CD14-positive monocyte (primary cell): ENCODE measurements at regions not wholly inside any gene's neighbourhood (a gene's known extent, or its start where the extent isn't known, plus 50 kb on each side); places are given as distances from the start of the nearest gene placed in this dataset.

ENCODE experiments used
- DNase-seq, 3 donors: peaks; one replicate each; pipeline ENCODE4 v3.0.0-alpha.2; 2011 to 2022
- H2AFZ ChIP-seq: 2 replicates; pipeline ENCODE4 v1.6.0; 2012; ENCODE audit warnings: mild to moderate bottlenecking, low read depth, low read length, inconsistent platforms; ENCODE audit not compliant: insufficient read depth, poor library complexity, severe bottlenecking
- H3K27ac ChIP-seq, 2 donors: 1 replicate in 1 of 2; 2 replicates in 1 of 2; pipeline ENCODE4 v1.5.1; 2012 to 2013; ENCODE audit warnings: low read length in 2 of 2, control low read depth in 1 of 2, inconsistent platforms in 1 of 2, low read depth in 1 of 2, mild to moderate bottlenecking in 1 of 2
- H3K27me3 ChIP-seq, 2 donors: one replicate each; pipeline versions ENCODE4 v1.6.0 to v1.6.1; 2011 to 2013; ENCODE audit warnings: low read length in 2 of 2; ENCODE audit not compliant: control insufficient read depth in 2 of 2, insufficient read depth in 2 of 2
- H3K36me3 ChIP-seq, 2 donors: replicated peaks in 1 of 2; 1 replicate in 1 of 2; 2 replicates in 1 of 2; pipeline versions ENCODE4 v1.5.1 to v1.6.1; 2012 to 2013; ENCODE audit warnings: low read length in 2 of 2, control low read depth in 1 of 2, inconsistent platforms in 1 of 2, mild to moderate bottlenecking in 1 of 2; ENCODE audit not compliant: insufficient read depth in 2 of 2, control insufficient read depth in 1 of 2
- H3K4me1 ChIP-seq, 2 donors: 1 replicate in 1 of 2; 2 replicates in 1 of 2; pipeline versions ENCODE4 v1.5.1 to v1.6.1; 2012 to 2013; ENCODE audit warnings: low read length in 2 of 2, control low read depth in 1 of 2, inconsistent platforms in 1 of 2, mild to moderate bottlenecking in 1 of 2, moderate library complexity in 1 of 2; ENCODE audit not compliant: insufficient read depth in 2 of 2, control insufficient read depth in 1 of 2
- H3K4me2 ChIP-seq: replicated peaks from 2 replicates; pipeline ENCODE3; 2012; ENCODE audit warnings: low read length, moderate library complexity, mild to moderate bottlenecking; ENCODE audit not compliant: poor library complexity, severe bottlenecking; ENCODE audit errors: extremely low read depth
- H3K4me3 ChIP-seq, 3 experiments: fragments of 200-600 bp in 1 of 3; sonication (generic) in 1 of 3; replicated peaks in 1 of 3; 1 replicate in 2 of 3; 2 replicates in 1 of 3; pipeline ENCODE4 v1.5.1; 2011 to 2013; ENCODE audit warnings: low read length in 3 of 3, mild to moderate bottlenecking in 3 of 3, control low read depth in 2 of 3, low read depth in 2 of 3, inconsistent platforms in 1 of 3, moderate library complexity in 1 of 3
- H3K79me2 ChIP-seq: 2 replicates; pipeline ENCODE4 v1.6.0; 2012; ENCODE audit warnings: mild to moderate bottlenecking, control low read depth, inconsistent platforms, low read length, moderate library complexity; ENCODE audit not compliant: insufficient read depth
- H3K9ac ChIP-seq: 2 replicates; pipeline ENCODE4 v1.6.0; 2017; ENCODE audit warnings: low read length, mild to moderate bottlenecking; ENCODE audit not compliant: insufficient read depth, poor library complexity, severe bottlenecking
- H3K9me3 ChIP-seq, 2 donors: replicated peaks in 1 of 2; 1 replicate in 1 of 2; 2 replicates in 1 of 2; pipeline versions ENCODE4 v1.5.1 to v1.6.1; 2012 to 2013; ENCODE audit warnings: low read length in 2 of 2, control low read depth in 1 of 2; ENCODE audit not compliant: control insufficient read depth in 1 of 2, insufficient read depth in 1 of 2
- H4K20me1 ChIP-seq: 2 replicates; pipeline ENCODE4 v1.6.0; 2012; ENCODE audit warnings: mild to moderate bottlenecking, low read length, control low read depth, moderate library complexity; ENCODE audit not compliant: insufficient read depth
- H3K27ac Mint-ChIP-seq, 7 donors: one replicate each; pipeline ENCODE4 v1.8.0; 2020; ENCODE audit warnings: mild to moderate bottlenecking in 7 of 7, mixed read lengths in 7 of 7, moderate library complexity in 6 of 7, inconsistent platforms in 2 of 7
- H3K27me3 Mint-ChIP-seq, 3 donors: one replicate each; pipeline ENCODE4 v1.8.0; 2021 to 2022; ENCODE audit warnings: low read depth in 3 of 3, mild to moderate bottlenecking in 3 of 3, mixed read lengths in 3 of 3, moderate library complexity in 3 of 3, inconsistent platforms in 1 of 3
- H3K36me3 Mint-ChIP-seq, 2 donors: one replicate each; pipeline ENCODE4 v1.8.0; 2020; ENCODE audit warnings: mixed read lengths in 2 of 2, inconsistent platforms in 1 of 2, mild to moderate bottlenecking in 1 of 2
- H3K4me1 Mint-ChIP-seq: one replicate; pipeline ENCODE4 v1.8.0; 2020; ENCODE audit warnings: mild to moderate bottlenecking, mixed read lengths
- H3K4me3 Mint-ChIP-seq, 2 donors: one replicate each; pipeline ENCODE4 v1.8.0; 2020; ENCODE audit warnings: mild to moderate bottlenecking in 2 of 2, mixed read lengths in 2 of 2, moderate library complexity in 1 of 2
- H3K9me3 Mint-ChIP-seq, 7 donors: one replicate each; pipeline ENCODE4 v1.8.0; 2020 to 2022; ENCODE audit warnings: mixed read lengths in 7 of 7, mild to moderate bottlenecking in 6 of 7, moderate library complexity in 6 of 7, inconsistent platforms in 2 of 7
- CTCF ChIP-seq: fragments of 200-600 bp; IDR thresholded peaks from one replicate; pipeline ENCODE4 v1.8.0; 2022; ENCODE audit warnings: antibody characterized with exemption, mild to moderate bottlenecking
- WGBS: methylation state at CpG from one replicate; pipeline ENCODE4 v1.1.5; 2013; ENCODE audit warnings: missing lambda C conversion rate; ENCODE audit not compliant: insufficient coverage; 5-methylcytosine and 5-hydroxymethylcytosine counted together
- intact Hi-C, 2 donors: fragments of 100-400 bp; cut with micrococcal nuclease; formaldehyde crosslinking; loops; one replicate each; pipeline versions ENCODE4 v1.15.0 to v1.15.1; 2023

DNA sequence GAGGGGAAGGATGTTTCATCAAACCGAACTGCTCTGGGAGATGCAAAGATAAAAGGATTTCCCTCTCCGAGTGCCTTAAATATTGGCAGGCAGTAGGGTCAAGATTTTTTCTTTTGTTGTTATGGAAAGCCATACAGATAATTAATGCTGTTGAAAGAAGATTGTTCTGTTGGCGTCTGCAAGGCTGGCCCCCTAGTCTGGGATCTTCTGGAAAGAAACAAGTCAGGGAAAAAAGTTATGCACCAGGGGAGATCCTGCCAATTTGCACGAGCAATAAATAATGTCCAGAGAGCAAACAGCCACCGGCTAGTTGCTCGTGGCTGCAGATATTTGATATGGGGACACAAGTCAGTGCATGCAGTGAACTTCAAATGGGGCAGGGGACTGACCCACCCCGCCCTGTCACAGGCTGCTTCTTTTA is 202.1 kb upstream of the MYL2 start:
- no peak overlapping the region for H3K4me3 Mint-ChIP-seq
- Histone ChIP-seq H4K20me1 (no peaks in the 10 kb centered on the region), H3K36me3 (no peaks in the 10 kb centered on the region), H3K27ac (no peak overlapping the region), H3K9ac (no peak overlapping the region), H3K4me1 (peaks cover 23 to 27% of the 10 kb centered on the region in 2 donors), H3K4me3 (no peak overlapping the region), H3K9me3 (no peaks in the 10 kb centered on the region), H2AFZ (peak overlapping the region; percentile 41), H3K79me2 (no peaks in the 10 kb centered on the region), H3K4me2 (no peak overlapping the region), H3K27me3 (no peaks in the 10 kb centered on the region)
- WGBS: 35% methylated on average over 5 of the region's 7 CpGs
- no peak overlapping the region for H3K27ac Mint-ChIP-seq
- H3K4me1 Mint-ChIP-seq: peaks cover 32% of the 10 kb centered on the region
- peaks cover 1 to 5% (median 2%) of the 10 kb centered on the region in 3 donors for H3K27me3 Mint-ChIP-seq
- no peak for TF ChIP-seq CTCF
- DNase-seq: no peak
- H3K36me3 Mint-ChIP-seq: no peaks in the 10 kb centered on the region
- intact Hi-C loops: no loop called here
- peaks cover 0 to 2% (median 0%) of the 10 kb centered on the region in 7 donors for H3K9me3 Mint-ChIP-seq

DNA sequence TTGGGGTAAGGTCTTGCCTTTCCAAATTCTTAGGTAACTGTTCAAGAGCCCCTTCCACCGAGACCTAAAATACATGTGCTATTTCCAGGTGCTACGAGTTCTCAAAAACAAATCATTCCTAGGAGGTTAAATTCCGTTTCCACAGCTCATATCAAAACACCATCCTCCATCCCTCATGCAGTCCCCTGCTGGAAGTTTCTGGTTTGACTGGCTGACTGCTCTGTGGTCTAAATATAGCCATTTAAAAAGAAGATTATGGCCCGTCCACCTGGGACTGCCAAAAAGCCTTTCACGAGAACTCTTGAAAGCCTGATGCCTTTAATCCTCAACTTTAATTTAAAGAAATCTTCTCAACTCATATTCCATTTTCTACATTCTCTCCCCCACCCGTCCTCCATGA is 201.5 kb upstream of the MYL2 start:
- no peak overlapping the region for H3K4me3 ChIP-seq
- no peak overlapping the region for H2AFZ ChIP-seq
- H3K9ac ChIP-seq: no peak overlapping the region
- Mint-ChIP-seq H3K36me3 (no peaks in the 10 kb centered on the region), H3K27me3 (peaks cover 1 to 5% (median 2%) of the 10 kb centered on the region in 3 donors), H3K4me1 (peaks cover 27% of the 10 kb centered on the region), H3K27ac (no peak overlapping the region), H3K4me3 (no peak overlapping the region), H3K9me3 (peaks cover 0 to 4% (median 2%) of the 10 kb centered on the region in 7 donors)
- intact Hi-C loops: no loop called here
- no peaks in the 10 kb centered on the region for H3K36me3 ChIP-seq
- no peak for DNase-seq
- H3K79me2 ChIP-seq: no peaks in the 10 kb centered on the region
- no peak overlapping the region for H3K27ac ChIP-seq
- no peaks in the 10 kb centered on the region for H4K20me1 ChIP-seq
- peaks cover 17 to 20% of the 10 kb centered on the region in 2 donors for H3K4me1 ChIP-seq
- H3K4me2 ChIP-seq: no peak overlapping the region
- WGBS: 95% methylated on average over 2 of the region's 6 CpGs
- H3K9me3 ChIP-seq: no peaks in the 10 kb centered on the region
- TF ChIP-seq CTCF: no peak
- no peaks in the 10 kb centered on the region for H3K27me3 ChIP-seq
